ENCODE measurements at regions not wholly inside any gene's neighbourhood (a gene's known extent, or its start where the extent isn't known, plus 50 kb on each side); places are given as distances from the start of the nearest gene placed in this dataset.
A peak's percentile ranks its signal among the peaks of the same experiment; 100 is the strongest.

- POLR2A ChIA-PET: no interaction called here
- TF ChIP-seq CTCF (IDR thresholded peaks at IDR 0.05; ENCODE audit: control extremely low read depth, extremely low read depth, low read depth, missing control alignments): no peak
- CTCF ChIA-PET: interaction anchor here (0.9 to 1.4 kb wide), 2 partner anchors 9 to 11 kb away, joined by 3 read pairs; no protein-coding TSS in a partner anchor
- DNase-seq (ENCODE audit: extremely low spot score): no peak
Observed at GRCh38 chr12:65539023-65539422, 260.5 kb downstream of the MSRB3 start.

GRCh38 chr12:65540140-65540539 lies 261.7 kb downstream of the MSRB3 start:
- TF ChIP-seq CTCF (IDR thresholded peaks at IDR 0.05; ENCODE audit: control extremely low read depth, extremely low read depth, low read depth, missing control alignments): no peak
- DNase-seq (ENCODE audit: extremely low spot score): no peak
- ChIA-PET POLR2A (no interaction called here), CTCF (interaction anchor here (1.0 kb wide), 1 partner anchor 14 kb away, joined by 4 read pairs; no protein-coding TSS in a partner anchor)

- CTCF ChIA-PET: interaction anchor here (2.0 to 4.8 kb wide), 2 partner anchors 10 to 14 kb away, joined by 6 to 25 read pairs; no protein-coding TSS in a partner anchor
Observed at GRCh38 chr12:65546528-65546927, 268.0 kb downstream of the MSRB3 start.

GRCh38 chr12:65556676-65557437 lies 267.4 kb upstream of the HMGA2 start:
- TF ChIP-seq CTCF (IDR thresholded peaks at IDR 0.05; ENCODE audit: control extremely low read depth, extremely low read depth, low read depth, missing control alignments): peak; percentile 98
- CTCF ChIA-PET: interaction anchor here (0.6 to 2.0 kb wide), 59 partner anchors 9 to 1301 kb away, joined by 3 to 25 read pairs (median 4); no protein-coding TSS in a partner anchor
- POLR2A ChIA-PET: interaction anchor here (0.6 kb wide), 1 partner anchor 746 kb away, joined by 6 read pairs; the partner anchor contains the start of gene HELB
- DNase-seq (ENCODE audit: extremely low spot score): peak; percentile 80

More at GRCh38 chr12:65546528-65546927, 268.0 kb downstream of the MSRB3 start:
- DNase-seq (ENCODE audit: extremely low spot score): no peak
- POLR2A ChIA-PET: no interaction called here
- TF ChIP-seq CTCF (IDR thresholded peaks at IDR 0.05; ENCODE audit: control extremely low read depth, extremely low read depth, low read depth, missing control alignments): no peak

GRCh38 chr12:65557438-65558181 lies 266.7 kb upstream of the HMGA2 start:
- CTCF ChIA-PET: interaction anchor here (0.7 to 2.4 kb wide), 42 partner anchors 8 to 1300 kb away, joined by 3 to 25 read pairs (median 4); no protein-coding TSS in a partner anchor
- DNase-seq (ENCODE audit: extremely low spot score): no peak

More at GRCh38 chr12:65557438-65558181, 266.7 kb upstream of the HMGA2 start:
- POLR2A ChIA-PET: no interaction called here
- no peak for TF ChIP-seq CTCF (IDR thresholded peaks at IDR 0.05; ENCODE audit: control extremely low read depth, extremely low read depth, low read depth, missing control alignments)

Measured in GM10248 (cell line).